ENCODE measurements at regions not wholly inside any gene's neighbourhood (a gene's known extent, or its start where the extent isn't known, plus 50 kb on each side); places are given as distances from the start of the nearest gene placed in this dataset.

GRCh38 chrX:46220822-46221221, 324.4 kb downstream of the ZNF674 start:
- DNase-seq (ENCODE audit: low read depth), result no peak
- TF ChIP-seq MAX (IDR thresholded peaks at IDR 0.05; ENCODE audit: low read depth, low read length) (no peak), CTCF (IDR thresholded peaks at IDR 0.05; ENCODE audit: low read depth, low read length) (no peak), POLR2A (IDR thresholded peaks at IDR 0.05; ENCODE audit: extremely low read depth, insufficient read length) (no peak), MYC (IDR thresholded peaks at IDR 0.05; ENCODE audit: low read depth, low read length) (no peak)
- H3K4me3 ChIP-seq (ENCODE audit: low read depth, low read length), result no peak overlapping the region

GRCh38 chrX:46218373-46218772, 326.8 kb downstream of the ZNF674 start:
- no peak for TF ChIP-seq MYC (IDR thresholded peaks at IDR 0.05; ENCODE audit: low read depth, low read length)
- TF ChIP-seq MAX (IDR thresholded peaks at IDR 0.05; ENCODE audit: low read depth, low read length), result no peak
- TF ChIP-seq CTCF (IDR thresholded peaks at IDR 0.05; ENCODE audit: low read depth, low read length), result no peak
- no peak for TF ChIP-seq POLR2A (IDR thresholded peaks at IDR 0.05; ENCODE audit: extremely low read depth, insufficient read length)
- H3K4me3 ChIP-seq (ENCODE audit: low read depth, low read length), result no peak overlapping the region
- no peak for DNase-seq (ENCODE audit: low read depth)

GRCh38 chrX:46216406-46216805, 328.8 kb downstream of the ZNF674 start:
- no peak for DNase-seq (ENCODE audit: low read depth)
- TF ChIP-seq MAX (IDR thresholded peaks at IDR 0.05; ENCODE audit: low read depth, low read length) (no peak), MYC (IDR thresholded peaks at IDR 0.05; ENCODE audit: low read depth, low read length) (no peak), POLR2A (IDR thresholded peaks at IDR 0.05; ENCODE audit: extremely low read depth, insufficient read length) (no peak), CTCF (IDR thresholded peaks at IDR 0.05; ENCODE audit: low read depth, low read length) (no peak)
- H3K4me3 ChIP-seq (ENCODE audit: low read depth, low read length), result no peak overlapping the region

- no peak for DNase-seq (ENCODE audit: low read depth)
- no peak overlapping the region for H3K4me3 ChIP-seq (ENCODE audit: low read depth, low read length)
- TF ChIP-seq MYC (IDR thresholded peaks at IDR 0.05; ENCODE audit: low read depth, low read length) (no peak), CTCF (IDR thresholded peaks at IDR 0.05; ENCODE audit: low read depth, low read length) (no peak), POLR2A (IDR thresholded peaks at IDR 0.05; ENCODE audit: extremely low read depth, insufficient read length) (no peak), MAX (IDR thresholded peaks at IDR 0.05; ENCODE audit: low read depth, low read length) (no peak)
Measured at GRCh38 chrX:46211079-46211478, 334.1 kb downstream of the ZNF674 start.

- TF ChIP-seq MAX (IDR thresholded peaks at IDR 0.05; ENCODE audit: low read depth, low read length), result no peak
- no peak for TF ChIP-seq POLR2A (IDR thresholded peaks at IDR 0.05; ENCODE audit: extremely low read depth, insufficient read length)
- no peak for TF ChIP-seq MYC (IDR thresholded peaks at IDR 0.05; ENCODE audit: low read depth, low read length)
- TF ChIP-seq CTCF (IDR thresholded peaks at IDR 0.05; ENCODE audit: low read depth, low read length), result no peak
- DNase-seq (ENCODE audit: low read depth), result no peak
- H3K4me3 ChIP-seq (ENCODE audit: low read depth, low read length), result no peak overlapping the region
Measured at GRCh38 chrX:46209768-46210167, 335.5 kb downstream of the ZNF674 start.

- H3K4me3 ChIP-seq (ENCODE audit: low read depth, low read length), result no peak overlapping the region
- no peak for TF ChIP-seq MAX (IDR thresholded peaks at IDR 0.05; ENCODE audit: low read depth, low read length)
- no peak for TF ChIP-seq MYC (IDR thresholded peaks at IDR 0.05; ENCODE audit: low read depth, low read length)
- TF ChIP-seq CTCF (IDR thresholded peaks at IDR 0.05; ENCODE audit: low read depth, low read length), result no peak
- no peak for TF ChIP-seq POLR2A (IDR thresholded peaks at IDR 0.05; ENCODE audit: extremely low read depth, insufficient read length)
Measured at GRCh38 chrX:46209037-46209436, 336.2 kb downstream of the ZNF674 start.

More at GRCh38 chrX:46209037-46209436, 336.2 kb downstream of the ZNF674 start:
- no peak for DNase-seq (ENCODE audit: low read depth)

All from NB4 (cell line).